Liver (tissue), 8 donors: ENCODE measurements at regions not wholly inside any gene's neighbourhood (a gene's known extent, or its start where the extent isn't known, plus 50 kb on each side); places are given as distances from the start of the nearest gene placed in this dataset.

Experiments
- DNase-seq: peaks from one replicate; pipeline ENCODE4 v3.0.0-alpha.2; 2017; ENCODE audit warnings: low spot score
- H3K27ac ChIP-seq, 2 donors: one replicate each; pipeline ENCODE4 v1.7.0; 2013; ENCODE audit warnings: inconsistent platforms in 2 of 2, low read length in 2 of 2, control low read depth in 1 of 2, low read depth in 1 of 2, mild to moderate bottlenecking in 1 of 2
- H3K27me3 ChIP-seq, 4 donors: one replicate each; pipeline versions ENCODE4 v1.6.1 to v1.7.0; 2013; ENCODE audit warnings: low read length in 3 of 4, inconsistent platforms in 1 of 4, mild to moderate bottlenecking in 1 of 4, moderate library complexity in 1 of 4; ENCODE audit not compliant: control insufficient read depth in 4 of 4, insufficient read depth in 4 of 4
- H3K36me3 ChIP-seq, 4 donors: one replicate each; pipeline versions ENCODE4 v1.6.1 to v1.7.0; 2013; ENCODE audit warnings: low read length in 3 of 4, mild to moderate bottlenecking in 3 of 4, low read depth in 1 of 4, moderate library complexity in 1 of 4; ENCODE audit not compliant: control insufficient read depth in 4 of 4, insufficient read depth in 3 of 4
- H3K4me1 ChIP-seq, 4 donors: one replicate each; pipeline versions ENCODE4 v1.6.1 to v1.7.0; 2013; ENCODE audit warnings: low read length in 3 of 4, mild to moderate bottlenecking in 3 of 4, moderate library complexity in 1 of 4; ENCODE audit not compliant: control insufficient read depth in 4 of 4, insufficient read depth in 4 of 4
- H3K4me3 ChIP-seq, 3 donors: one replicate each; pipeline versions ENCODE4 v1.6.1 to v1.7.0; 2013; ENCODE audit warnings: low read length in 3 of 3, control low read depth in 1 of 3, low read depth in 1 of 3, mild to moderate bottlenecking in 1 of 3
- H3K9ac ChIP-seq, 2 donors: one replicate each; pipeline ENCODE4 v1.7.0; 2013; ENCODE audit warnings: low read length in 2 of 2, mild to moderate bottlenecking in 2 of 2, moderate library complexity in 2 of 2, control low read depth in 1 of 2, low read depth in 1 of 2
- H3K9me3 ChIP-seq, 4 donors: one replicate each; pipeline versions ENCODE4 v1.6.1 to v1.7.0; 2013; ENCODE audit warnings: low read length in 3 of 4; ENCODE audit not compliant: control insufficient read depth in 4 of 4
- CTCF ChIP-seq: fragments of 150-350 bp; IDR thresholded peaks from 2 replicates; pipeline ENCODE4 v1.5.1; 2017; ENCODE audit warnings: improper control_type of control experiment, low read depth, low read length; ENCODE audit not compliant: missing input control
- EGR1 ChIP-seq, 2 donors: IDR thresholded peaks; 2 replicates each; pipeline ENCODE4 v1.6.1; 2016 to 2018; ENCODE audit warnings: antibody characterized with exemption in 2 of 2, low read depth in 2 of 2
- FOXA1 ChIP-seq: IDR thresholded peaks from 2 replicates; pipeline ENCODE4 v1.6.1; 2016; ENCODE audit warnings: antibody characterized with exemption
- GABPA ChIP-seq, 2 donors: IDR thresholded peaks in 1 of 2; conservative IDR thresholded peaks in 1 of 2; 2 replicates each; pipeline ENCODE4 v1.6.1; 2016; ENCODE audit warnings: antibody characterized with exemption in 2 of 2, mild to moderate bottlenecking in 1 of 2, moderate library complexity in 1 of 2
- HNF4A ChIP-seq, 2 donors: conservative IDR thresholded peaks; 2 replicates each; pipeline ENCODE4 v1.6.1; 2016; ENCODE audit warnings: antibody characterized with exemption in 2 of 2, mild to moderate bottlenecking in 2 of 2
- HNF4G ChIP-seq: IDR thresholded peaks from 2 replicates; pipeline ENCODE4 v1.6.1; 2016; ENCODE audit warnings: antibody characterized with exemption
- JUND ChIP-seq, 2 donors: IDR thresholded peaks; 2 replicates each; pipeline ENCODE4 v1.6.1; 2016; ENCODE audit warnings: antibody characterized with exemption in 2 of 2
- NR2F2 ChIP-seq: IDR thresholded peaks from 2 replicates; pipeline ENCODE4 v1.6.1; 2016; ENCODE audit warnings: antibody characterized with exemption
- RXRA ChIP-seq, 2 donors: IDR thresholded peaks; 2 replicates each; pipeline ENCODE4 v1.6.1; 2017 to 2018; ENCODE audit warnings: antibody characterized with exemption in 2 of 2, mild to moderate bottlenecking in 1 of 2
- SP1 ChIP-seq: IDR thresholded peaks from 2 replicates; pipeline ENCODE4 v1.6.1; 2018; ENCODE audit warnings: antibody characterized with exemption, mild to moderate bottlenecking
- TAF1 ChIP-seq: conservative IDR thresholded peaks from 2 replicates; pipeline ENCODE4 v1.6.1; 2016; ENCODE audit warnings: antibody characterized with exemption, mild to moderate bottlenecking
- YY1 ChIP-seq: IDR thresholded peaks from 2 replicates; pipeline ENCODE4 v1.6.1; 2016; ENCODE audit warnings: antibody characterized with exemption, mild to moderate bottlenecking
- whole genome bisulfite sequencing: extraction: QIAGEN DNeasy Blood & Tissue Kit; methylation state at CpG from one replicate; pipeline ENCODE4 v1.1.7; 2013; 5-methylcytosine and 5-hydroxymethylcytosine counted together
- TF ChIP-seq, protein P1 (sequence below): IDR thresholded peaks from 2 replicates; pipeline ENCODE4 v1.6.1; 2016; ENCODE audit warnings: antibody characterized with exemption
- TF ChIP-seq, protein P2 (sequence below): IDR thresholded peaks from 2 replicates; pipeline ENCODE4 v1.6.1; 2016; ENCODE audit warnings: antibody characterized with exemption
- donor health status: healthy.
- donor health status: healthy.
- donor health status: healthy.
- donor health status: healthy.
- donor health status: healthy.

DNA sequence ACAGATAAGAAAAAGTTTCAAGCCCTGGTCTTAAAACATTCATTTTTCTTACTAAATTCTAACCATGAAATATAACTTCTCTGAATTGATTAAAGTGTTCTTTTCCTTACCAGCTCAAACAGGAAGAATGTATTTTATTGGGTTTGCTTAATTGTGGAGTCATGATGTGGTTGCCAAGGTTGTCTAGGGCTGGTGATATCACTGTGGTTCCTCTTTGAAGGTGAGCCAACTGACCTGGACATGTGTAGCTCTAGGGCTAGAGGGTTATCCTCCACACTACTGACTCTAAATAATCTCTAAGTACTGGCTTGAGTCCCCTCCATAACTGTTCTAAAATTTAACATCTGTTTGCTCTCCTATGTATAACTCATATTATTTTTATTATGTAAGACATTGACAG, 529.6 kb downstream of the PIK3C3 start:
- Histone ChIP-seq H3K9me3 (peaks cover 0 to 6% (median 4%) of the 10 kb centered on the region in 4 donors), H3K4me3 (no peak overlapping the region), H3K9ac (no peak overlapping the region), H3K27me3 (no peaks in the 10 kb centered on the region), H3K36me3 (no peaks in the 10 kb centered on the region), H3K4me1 (no peaks in the 10 kb centered on the region), H3K27ac (no peak overlapping the region)
- no peak for TF ChIP-seq GABPA (IDR thresholded peaks at IDR 0.05 in 1 of 2, conservative IDR thresholded peaks at IDR 0.05 in 1 of 2)
- no peak for TF ChIP-seq TAF1
- no peak for TF ChIP-seq CTCF
- TF ChIP-seq JUND (IDR thresholded peaks at IDR 0.05), result no peak
- TF ChIP-seq EGR1 (IDR thresholded peaks at IDR 0.05; ENCODE audit: low read depth in 2 of 2), result no peak
- TF ChIP-seq SP1, result no peak
- TF ChIP-seq, protein P1, sequence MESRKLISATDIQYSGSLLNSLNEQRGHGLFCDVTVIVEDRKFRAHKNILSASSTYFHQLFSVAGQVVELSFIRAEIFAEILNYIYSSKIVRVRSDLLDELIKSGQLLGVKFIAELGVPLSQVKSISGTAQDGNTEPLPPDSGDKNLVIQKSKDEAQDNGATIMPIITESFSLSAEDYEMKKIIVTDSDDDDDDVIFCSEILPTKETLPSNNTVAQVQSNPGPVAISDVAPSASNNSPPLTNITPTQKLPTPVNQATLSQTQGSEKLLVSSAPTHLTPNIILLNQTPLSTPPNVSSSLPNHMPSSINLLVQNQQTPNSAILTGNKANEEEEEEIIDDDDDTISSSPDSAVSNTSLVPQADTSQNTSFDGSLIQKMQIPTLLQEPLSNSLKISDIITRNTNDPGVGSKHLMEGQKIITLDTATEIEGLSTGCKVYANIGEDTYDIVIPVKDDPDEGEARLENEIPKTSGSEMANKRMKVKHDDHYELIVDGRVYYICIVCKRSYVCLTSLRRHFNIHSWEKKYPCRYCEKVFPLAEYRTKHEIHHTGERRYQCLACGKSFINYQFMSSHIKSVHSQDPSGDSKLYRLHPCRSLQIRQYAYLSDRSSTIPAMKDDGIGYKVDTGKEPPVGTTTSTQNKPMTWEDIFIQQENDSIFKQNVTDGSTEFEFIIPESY, result no peak
- no peak for DNase-seq

DNA sequence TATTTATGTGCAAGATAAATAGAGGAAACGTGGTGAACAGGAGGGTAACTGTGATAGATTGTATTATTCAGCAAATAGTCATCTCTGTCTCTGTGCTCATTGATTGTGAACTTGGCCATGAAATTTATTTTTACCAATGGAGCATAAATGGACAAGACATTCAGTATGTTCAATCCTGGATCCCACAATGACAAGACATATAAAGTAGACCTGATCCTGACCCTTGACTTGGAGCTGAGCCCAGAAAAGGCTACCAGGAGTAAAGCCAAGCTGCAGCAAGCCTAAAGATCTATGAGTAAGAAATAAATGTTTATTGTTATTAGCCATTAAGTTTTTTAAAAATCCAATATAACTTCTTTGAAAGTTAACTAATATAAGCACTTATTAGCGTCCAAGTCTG, 531.2 kb downstream of the PIK3C3 start:
- Histone ChIP-seq H3K4me1 (no peaks in the 10 kb centered on the region), H3K27ac (no peak overlapping the region), H3K4me3 (no peak overlapping the region), H3K36me3 (no peaks in the 10 kb centered on the region), H3K27me3 (no peaks in the 10 kb centered on the region), H3K9me3 (peaks cover 0 to 6% (median 4%) of the 10 kb centered on the region in 4 donors), H3K9ac (no peak overlapping the region)
- no peak for TF ChIP-seq FOXA1
- no peak for TF ChIP-seq YY1
- TF ChIP-seq NR2F2, result no peak
- no peak for TF ChIP-seq EGR1 (IDR thresholded peaks at IDR 0.05; ENCODE audit: low read depth in 2 of 2)
- TF ChIP-seq, protein P1, result no peak
- TF ChIP-seq TAF1, result no peak
- 72% methylated on average over 2 of the region's 2 CpGs for WGBS
- no peak for DNase-seq

DNA sequence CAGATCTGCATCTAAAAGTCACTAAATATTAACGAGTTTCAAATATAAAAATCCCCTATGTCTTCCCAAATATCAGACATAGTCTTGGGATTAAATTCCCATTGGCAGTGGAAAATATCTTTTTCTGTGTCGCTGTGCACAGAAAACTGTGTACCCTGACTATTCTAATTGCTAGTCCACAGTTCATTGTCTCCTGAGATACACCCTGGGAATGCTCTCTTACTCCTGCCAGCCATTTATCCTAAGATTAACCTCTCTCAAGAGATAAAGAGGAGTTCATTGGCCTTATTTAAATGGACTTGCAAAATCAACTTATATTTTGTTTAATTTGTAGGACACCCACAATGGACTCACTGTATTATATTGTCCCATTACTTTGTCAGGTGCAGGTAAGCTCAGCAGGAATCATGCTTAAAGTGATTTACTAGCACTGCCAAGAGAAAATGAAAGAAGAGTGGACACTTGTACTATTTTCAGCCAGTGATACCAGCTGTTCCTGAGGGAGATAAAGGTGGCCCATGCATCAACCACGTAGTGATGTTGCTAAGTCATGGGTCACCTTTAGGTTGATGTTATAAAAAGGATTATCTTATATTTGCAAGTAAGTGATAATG, 553.8 kb downstream of the PIK3C3 start:
- no peak overlapping the region for H3K9ac ChIP-seq
- peaks cover 0 to 4% (median 1%) of the 10 kb centered on the region in 4 donors for H3K4me1 ChIP-seq
- no peak overlapping the region for H3K27ac ChIP-seq
- 68% methylated on average over 3 of the region's 3 CpGs for WGBS
- no peaks in the 10 kb centered on the region for H3K9me3 ChIP-seq
- H3K36me3 ChIP-seq, result no peaks in the 10 kb centered on the region
- H3K4me3 ChIP-seq, result no peak overlapping the region
- H3K27me3 ChIP-seq, result no peaks in the 10 kb centered on the region
- no peak for DNase-seq
- TF ChIP-seq JUND (IDR thresholded peaks at IDR 0.05), result no peak
- no peak for TF ChIP-seq FOXA1
- TF ChIP-seq SP1, result no peak
- TF ChIP-seq, protein P2, sequence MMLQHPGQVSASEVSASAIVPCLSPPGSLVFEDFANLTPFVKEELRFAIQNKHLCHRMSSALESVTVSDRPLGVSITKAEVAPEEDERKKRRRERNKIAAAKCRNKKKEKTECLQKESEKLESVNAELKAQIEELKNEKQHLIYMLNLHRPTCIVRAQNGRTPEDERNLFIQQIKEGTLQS, result no peak
- no peak for TF ChIP-seq EGR1 (IDR thresholded peaks at IDR 0.05; ENCODE audit: low read depth in 2 of 2)
- TF ChIP-seq CTCF, result no peak
- TF ChIP-seq YY1, result no peak
- TF ChIP-seq, protein P1, result no peak
- no peak for TF ChIP-seq HNF4A (conservative IDR thresholded peaks at IDR 0.05)
- no peak for TF ChIP-seq NR2F2
- no peak for TF ChIP-seq TAF1
- TF ChIP-seq HNF4G, result no peak
- TF ChIP-seq RXRA (IDR thresholded peaks at IDR 0.05), result no peak
